ENCODE measurements at regions not wholly inside any gene's neighbourhood (a gene's known extent, or its start where the extent isn't known, plus 50 kb on each side); places are given as distances from the start of the nearest gene placed in this dataset.

DNA sequence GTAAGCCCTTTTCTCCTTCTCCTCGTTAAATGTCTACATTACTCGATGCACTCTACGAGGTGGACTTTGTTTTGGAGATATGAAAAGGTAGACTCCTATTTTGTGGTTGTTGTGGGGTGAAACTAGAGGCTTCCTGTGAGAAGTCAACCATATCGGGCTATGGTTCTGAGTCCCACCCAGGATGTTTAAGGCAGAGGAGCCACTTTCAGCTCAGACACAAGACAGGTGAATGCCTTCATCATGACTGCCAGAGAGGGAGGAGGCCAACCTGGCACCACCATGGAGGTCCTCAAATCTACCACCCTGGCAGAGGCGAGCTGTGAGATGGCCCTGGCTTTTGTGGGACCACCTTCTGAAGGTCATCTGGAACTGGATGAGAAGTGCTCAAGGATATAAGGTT lies 154.4 kb upstream of the KLF3 start:
- H2AK9ac ChIP-seq (replicated peaks; ENCODE audit: low read depth, low read length, poor library complexity) = no peak overlapping the region
- H3K36me3 ChIP-seq (ENCODE audit: control insufficient read depth, insufficient read depth, low read length) = no peaks in the 10 kb centered on the region
- no peak overlapping the region for H3K4me3 ChIP-seq (ENCODE audit: insufficient read depth, low read depth, low read length)
- WGBS, 2 experiments (ENCODE audit: extremely low coverage in 2 of 2, insufficient read length in 1 of 2) = no CpG with 5 or more reads among the region's 5 CpGs
- no peak overlapping the region for H2AK5ac ChIP-seq (ENCODE audit: low read depth, low read length)
- in situ Hi-C loops (cut with MboI; ENCODE audit: low sequenced_read_pairs) (no loop called here), intact Hi-C loops (cut with micrococcal nuclease) (no loop called here), dilution Hi-C loops (cut with HindIII; ENCODE audit: low sequenced_read_pairs, unreplicated experiment) (no loop called here)
- CTCF ChIA-PET = no interaction called here
- H2AFZ ChIP-seq (replicated peaks; ENCODE audit: low read length, poor library complexity) = no peak overlapping the region
- H3K9me3 ChIP-seq (ENCODE audit: control insufficient read depth, insufficient read depth, low read length) = no peaks in the 10 kb centered on the region
- H2BK15ac ChIP-seq (ENCODE audit: low read depth, low read length) = no peak overlapping the region
- BruUV-seq (replicated peaks) = no TSS peak
- H3K9me1 ChIP-seq (ENCODE audit: insufficient read depth, low read length) = 0 out of 2 replicates have a peak, but pooled peaks cover 2% of the 10 kb centered on the region
- H3K9ac ChIP-seq (ENCODE audit: low read depth, low read length) = no peak overlapping the region
- H3K4me1 ChIP-seq (ENCODE audit: control insufficient read depth, insufficient read depth, low read length) = no peaks in the 10 kb centered on the region
- no peak overlapping the region for H4K8ac ChIP-seq (ENCODE audit: low read depth in 2 of 2, low read length in 2 of 2)
- H3K79me1 ChIP-seq (ENCODE audit: low read depth in 1 of 2, low read length in 2 of 2) = no peaks in the 10 kb centered on the region
- no peak overlapping the region for H3K4ac ChIP-seq (ENCODE audit: low read depth, low read length)
- no peak overlapping the region for H2BK120ac ChIP-seq (ENCODE audit: low read depth, low read length)
- H3K4me2 ChIP-seq (ENCODE audit: low read depth, low read length) = no peak overlapping the region
- H3K23ac ChIP-seq (ENCODE audit: low read depth, low read length) = no peak overlapping the region
- no peak for TF ChIP-seq RAD21 (IDR thresholded peaks at IDR 0.05; ENCODE audit: low read length)
- no peak overlapping the region for H4K5ac ChIP-seq (ENCODE audit: low read depth, low read length)
- H3K14ac ChIP-seq (replicated peaks; ENCODE audit: low read depth, low read length) = no peak overlapping the region
- DNase-seq = no peak
- ATAC-seq (ENCODE audit: low read depth) = no peak
- no peak overlapping the region for H3K56ac ChIP-seq (ENCODE audit: extremely low read depth, insufficient read depth, low read length)
- no peak overlapping the region for H3K27ac ChIP-seq (ENCODE audit: insufficient read depth, low read length)
- H3K27me3 ChIP-seq (ENCODE audit: control insufficient read depth, insufficient read depth, low read length) = peaks cover 22% of the 10 kb centered on the region
- H2BK20ac ChIP-seq (ENCODE audit: low read depth, low read length) = no peak overlapping the region
- POLR2A ChIA-PET (ENCODE audit: unreplicated experiment) = interaction anchor here (0.5 kb wide), 1 partner anchor 191 kb away, joined by 7 read pairs; no protein-coding TSS in a partner anchor
- H3K18ac ChIP-seq (ENCODE audit: low read depth, low read length) = no peak overlapping the region
- H2BK5ac ChIP-seq (ENCODE audit: low read depth, low read length, poor library complexity, severe bottlenecking) = no peak overlapping the region
- H4K20me1 ChIP-seq (ENCODE audit: insufficient read depth, low read length) = no peaks in the 10 kb centered on the region
- no peak overlapping the region for H4K91ac ChIP-seq (ENCODE audit: insufficient read depth, low read depth, low read length)

All from IMR-90 (cell line).